T-cell (primary cell): ENCODE measurements at regions not wholly inside any gene's neighbourhood (a gene's known extent, or its start where the extent isn't known, plus 50 kb on each side); places are given as distances from the start of the nearest gene placed in this dataset.
A peak's percentile ranks its signal among the peaks of the same experiment; 100 is the strongest.
"Not testable (repeated sequence)": the region's sequence is repeated elsewhere in the genome, so short reads cannot be mapped to it uniquely, and the experiment has no call there.

ENCODE experiments used
- ATAC-seq, 4 experiments: fragments of 200-7000 bp in 3 of 4; fragments of 150-1000 bp in 1 of 4; cut with Tn5 transposase; replicated peaks in 1 of 4; 1 replicate in 3 of 4; 2 replicates in 1 of 4; pipeline ENCODE4 v1.10.0; 2021; ENCODE audit warnings: moderate library complexity in 3 of 4, mild to moderate bottlenecking in 2 of 4, moderate number of reproducible peaks in 1 of 4
- CTCF ChIA-PET, 2 donors: fragments of 300-600 bp; sonication (Branson Sonifier 250); formaldehyde crosslinking; loops; one replicate each; lab custom pipeline; 2022; ENCODE audit warnings: antibody characterized with exemption in 2 of 2; lab: Charles Lee
- POLR2A ChIA-PET, 2 donors: fragments of 300-600 bp; sonication (Branson Sonifier 250); formaldehyde crosslinking; loops; one replicate each; lab custom pipeline; 2022; ENCODE audit warnings: antibody characterized with exemption in 2 of 2; lab: Charles Lee
- DNase-seq, 35 experiments: peaks; one replicate each; pipeline versions ENCODE4 v3.0.0 to v3.0.0-alpha.2; 2013 to 2023
- H3K27ac ChIP-seq: one replicate; pipeline ENCODE4 v1.5.1; 2013; ENCODE audit warnings: low read length
- H3K27me3 ChIP-seq, 2 experiments: replicated peaks in 1 of 2; 1 replicate in 1 of 2; 2 replicates in 1 of 2; pipeline versions ENCODE4 v1.6.1 to v1.7.0; 2013; ENCODE audit warnings: low read length in 1 of 2, mixed read lengths in 1 of 2; ENCODE audit not compliant: control insufficient read depth in 2 of 2, insufficient read depth in 2 of 2; ENCODE audit errors: extremely low read depth in 1 of 2
- H3K36me3 ChIP-seq, 2 donors: 1 replicate in 1 of 2; 2 replicates in 1 of 2; pipeline versions ENCODE4 v1.6.1 to v1.7.0; 2013; ENCODE audit warnings: low read length in 1 of 2; ENCODE audit not compliant: control insufficient read depth in 2 of 2, insufficient read depth in 1 of 2; ENCODE audit errors: extremely low read depth in 1 of 2
- H3K4me1 ChIP-seq, 2 experiments: 1 replicate in 1 of 2; 2 replicates in 1 of 2; pipeline versions ENCODE4 v1.6.1 to v1.7.0; 2013; ENCODE audit warnings: low read length in 2 of 2, mixed read lengths in 1 of 2; ENCODE audit not compliant: insufficient read depth in 2 of 2, control insufficient read depth in 1 of 2; ENCODE audit errors: extremely low read depth in 1 of 2
- H3K4me3 ChIP-seq, 2 donors: 1 replicate in 1 of 2; 2 replicates in 1 of 2; pipeline versions ENCODE4 v1.5.1 to v1.7.0; 2013; ENCODE audit warnings: mild to moderate bottlenecking in 2 of 2, low read length in 1 of 2, moderate library complexity in 1 of 2; ENCODE audit not compliant: control insufficient read depth in 1 of 2; ENCODE audit errors: extremely low read depth in 1 of 2
- H3K9me3 ChIP-seq: 2 replicates; pipeline ENCODE4 v1.7.0; 2013
- H3K27ac Mint-ChIP-seq, 2 donors: one replicate each; pipeline ENCODE4 v1.8.0; 2020 to 2021; ENCODE audit warnings: mild to moderate bottlenecking in 2 of 2, mixed read lengths in 2 of 2
- H3K27me3 Mint-ChIP-seq, 2 donors: one replicate each; pipeline ENCODE4 v1.8.0; 2021 to 2022; ENCODE audit warnings: mixed read lengths in 2 of 2
- H3K36me3 Mint-ChIP-seq: one replicate; pipeline ENCODE4 v1.8.0; 2021; ENCODE audit warnings: mixed read lengths
- H3K4me1 Mint-ChIP-seq, 3 donors: one replicate each; pipeline ENCODE4 v1.8.0; 2020 to 2022; ENCODE audit warnings: mixed read lengths in 3 of 3, mild to moderate bottlenecking in 1 of 3
- H3K4me3 Mint-ChIP-seq, 3 donors: one replicate each; pipeline ENCODE4 v1.8.0; 2020 to 2022; ENCODE audit warnings: mild to moderate bottlenecking in 3 of 3, mixed read lengths in 3 of 3, moderate library complexity in 3 of 3
- H3K9me3 Mint-ChIP-seq, 3 donors: one replicate each; pipeline ENCODE4 v1.8.0; 2020 to 2022; ENCODE audit warnings: mixed read lengths in 3 of 3
- WGBS: methylation state at CpG from one replicate; pipeline ENCODE4 v1.1.5; 2013; ENCODE audit warnings: missing lambda C conversion rate; ENCODE audit not compliant: insufficient coverage; 5-methylcytosine and 5-hydroxymethylcytosine counted together

DNA sequence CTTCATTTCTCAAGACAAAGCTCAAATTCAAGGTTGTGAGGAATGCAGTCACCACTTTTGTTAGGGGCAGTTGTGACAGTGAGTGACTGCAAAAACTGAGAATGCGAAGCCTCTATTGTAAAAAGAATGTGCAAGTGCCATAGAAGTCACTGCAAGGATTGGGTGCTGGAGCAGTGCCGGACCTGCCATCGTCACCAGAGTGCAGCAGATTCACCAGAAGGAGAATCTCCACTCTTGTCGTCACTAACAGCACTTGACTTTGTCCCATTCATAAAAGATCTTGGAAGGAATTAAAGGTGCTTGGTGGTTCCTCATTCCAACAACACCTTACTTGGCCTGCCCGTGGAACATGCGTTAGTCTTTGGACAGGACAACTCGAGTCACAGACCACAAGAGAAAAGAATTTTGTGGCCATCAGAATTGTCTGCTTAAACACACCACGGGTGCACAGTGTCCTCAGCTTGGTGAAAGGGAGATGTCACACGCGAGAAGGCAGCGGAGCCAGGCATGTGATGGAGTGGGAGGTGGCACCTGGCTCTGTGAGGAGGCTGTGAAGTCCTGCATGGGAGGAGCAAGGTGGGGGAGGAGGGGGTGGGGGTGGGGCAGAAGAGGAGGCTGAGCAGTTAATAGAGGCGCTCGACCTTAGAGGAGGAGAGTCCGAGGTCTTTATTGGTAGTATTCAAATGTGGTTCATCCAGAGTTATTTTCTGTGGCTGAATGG lies 100.9 kb upstream of the SPDYE9 start:
- H3K9me3 Mint-ChIP-seq, H3K36me3 ChIP-seq, H3K27me3 ChIP-seq, H3K4me1 Mint-ChIP-seq, H3K4me3 Mint-ChIP-seq, POLR2A ChIA-PET, CTCF ChIA-PET, H3K4me1 ChIP-seq, DNase-seq, H3K27ac Mint-ChIP-seq, H3K4me3 ChIP-seq, H3K9me3 ChIP-seq, H3K36me3 Mint-ChIP-seq, H3K27ac ChIP-seq, H3K27me3 Mint-ChIP-seq: not testable (repeated sequence)
- ATAC-seq, result peak in 1 of 4 experiments; percentile 36
- WGBS, result no CpG with 5 or more reads among the region's 14 CpGs

DNA sequence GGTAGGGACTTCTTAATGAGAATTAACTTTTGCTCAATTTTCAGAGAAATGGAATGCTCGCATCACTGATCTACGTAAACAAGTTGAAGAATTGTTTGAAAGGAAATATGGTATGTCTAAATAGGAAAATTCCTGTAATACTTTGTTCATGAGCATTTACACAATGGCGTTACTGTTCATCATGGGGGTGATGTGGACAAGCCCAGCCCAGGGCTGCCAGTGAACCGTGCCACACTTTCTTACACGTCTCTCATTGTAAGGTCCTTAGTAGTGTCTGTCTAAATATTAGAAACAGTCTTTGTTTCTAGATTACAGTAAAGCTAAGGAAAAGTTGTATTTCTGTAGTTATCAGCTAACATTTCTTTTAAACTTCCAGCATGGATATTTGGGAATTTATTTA lies 91.0 kb upstream of the SPDYE9 start:
- H3K4me3 ChIP-seq, H3K9me3 Mint-ChIP-seq, H3K36me3 ChIP-seq, CTCF ChIA-PET, H3K4me1 Mint-ChIP-seq, H3K27ac ChIP-seq, H3K27me3 ChIP-seq, DNase-seq, H3K4me1 ChIP-seq, ATAC-seq, H3K27me3 Mint-ChIP-seq, H3K36me3 Mint-ChIP-seq, H3K4me3 Mint-ChIP-seq, H3K9me3 ChIP-seq, POLR2A ChIA-PET, H3K27ac Mint-ChIP-seq: not testable (repeated sequence)
- WGBS, result no CpG with 5 or more reads among the region's 5 CpGs

DNA sequence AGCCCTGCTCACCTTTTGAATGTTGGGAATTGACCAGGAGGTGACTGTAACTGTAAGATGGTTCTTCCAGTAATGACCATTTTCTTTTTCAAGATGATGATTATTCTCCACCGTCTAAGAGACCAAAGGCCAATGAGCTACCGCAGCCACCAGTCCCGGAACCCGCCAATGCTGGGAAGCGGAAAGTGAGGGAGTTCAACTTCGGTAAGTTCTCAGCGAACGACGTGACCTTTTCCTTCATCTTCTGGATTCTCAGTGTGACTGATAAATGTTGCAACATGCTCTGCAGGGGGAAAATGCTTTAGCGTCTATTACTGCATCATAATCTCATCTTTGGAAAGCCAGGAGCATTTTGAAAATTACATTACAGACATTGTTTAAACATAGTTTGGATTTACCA lies 89.5 kb upstream of the SPDYE9 start:
- H3K36me3 Mint-ChIP-seq, H3K27me3 ChIP-seq, H3K36me3 ChIP-seq, H3K27me3 Mint-ChIP-seq, H3K4me1 Mint-ChIP-seq, POLR2A ChIA-PET, H3K27ac ChIP-seq, DNase-seq, H3K4me3 ChIP-seq, H3K4me3 Mint-ChIP-seq, H3K27ac Mint-ChIP-seq, CTCF ChIA-PET, ATAC-seq, H3K9me3 Mint-ChIP-seq, H3K4me1 ChIP-seq, H3K9me3 ChIP-seq: not testable (repeated sequence)
- WGBS, result no CpG with 5 or more reads among the region's 10 CpGs

DNA sequence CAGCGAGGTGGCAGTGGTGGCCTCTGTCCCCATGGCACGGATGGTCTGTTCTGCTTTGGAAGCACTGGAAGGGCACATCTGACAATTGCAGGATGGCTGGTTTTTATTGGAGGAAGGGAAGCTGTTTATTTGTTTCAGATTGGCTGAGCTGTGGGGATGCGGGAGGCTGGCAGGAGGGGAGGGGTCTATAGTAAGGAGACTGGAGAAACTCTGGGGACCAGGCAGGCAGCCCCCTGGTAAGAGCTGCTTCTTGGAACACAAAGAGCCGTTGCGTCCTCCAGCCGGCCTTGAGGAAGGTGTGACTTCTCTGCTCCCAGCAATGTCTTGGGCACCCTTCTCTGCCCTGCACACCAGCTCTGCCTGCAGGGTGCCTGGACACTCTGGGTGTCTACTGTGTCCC lies 85.1 kb upstream of the SPDYE9 start:
- H3K4me3 ChIP-seq, H3K27ac ChIP-seq, POLR2A ChIA-PET, H3K4me3 Mint-ChIP-seq, H3K36me3 ChIP-seq, H3K27me3 ChIP-seq, ATAC-seq, DNase-seq, H3K4me1 Mint-ChIP-seq, H3K36me3 Mint-ChIP-seq, H3K9me3 Mint-ChIP-seq, H3K27ac Mint-ChIP-seq, CTCF ChIA-PET, H3K9me3 ChIP-seq, H3K27me3 Mint-ChIP-seq, H3K4me1 ChIP-seq: not testable (repeated sequence)
- no CpG with 5 or more reads among the region's 6 CpGs for WGBS

DNA sequence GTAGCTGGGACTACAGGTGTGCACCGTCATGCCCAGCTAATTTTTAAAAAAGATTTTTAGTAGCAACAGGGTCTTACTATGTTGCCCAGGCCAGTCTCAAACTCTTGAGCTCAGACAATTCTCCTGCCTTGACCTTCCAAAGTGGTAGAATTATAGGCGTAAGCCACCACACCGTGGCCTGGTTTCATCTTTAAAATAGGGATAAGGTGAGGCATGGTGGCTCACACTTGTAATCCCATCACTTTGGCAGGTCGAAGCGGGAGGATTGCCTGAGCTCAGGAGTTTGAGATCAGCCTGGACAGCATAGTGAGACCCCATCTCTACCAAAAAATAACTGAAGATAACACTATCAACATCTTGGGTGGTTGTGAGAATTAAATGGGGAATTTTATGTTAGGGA lies 84.6 kb upstream of the SPDYE9 start:
- H3K36me3 Mint-ChIP-seq, H3K9me3 Mint-ChIP-seq, H3K36me3 ChIP-seq, H3K4me3 Mint-ChIP-seq, CTCF ChIA-PET, H3K4me1 Mint-ChIP-seq, ATAC-seq, H3K4me1 ChIP-seq, H3K27me3 ChIP-seq, H3K4me3 ChIP-seq, H3K27me3 Mint-ChIP-seq, H3K27ac Mint-ChIP-seq, POLR2A ChIA-PET, DNase-seq, H3K27ac ChIP-seq, H3K9me3 ChIP-seq: not testable (repeated sequence)
- 93% methylated on average over 2 of the region's 5 CpGs for WGBS

DNA sequence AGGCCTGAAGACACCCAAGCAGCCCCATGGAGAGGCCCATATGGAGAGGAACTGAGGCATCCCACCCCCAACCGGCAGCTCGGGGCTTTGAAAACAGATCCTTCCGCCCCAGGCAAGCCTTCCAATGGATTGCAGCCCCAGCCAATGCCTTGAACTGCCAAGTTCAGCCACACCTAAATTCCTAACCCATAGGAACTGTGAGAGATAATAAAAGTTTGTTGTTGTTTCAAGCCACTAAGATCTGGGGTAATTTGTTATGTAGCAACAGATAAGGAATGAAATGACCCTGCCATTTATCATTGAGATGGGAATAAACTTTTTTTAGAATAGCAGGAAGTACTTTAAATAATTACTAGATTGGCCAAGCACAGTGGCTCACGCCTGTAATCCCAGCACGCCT lies 80.3 kb upstream of the SPDYE9 start:
- CTCF ChIA-PET, H3K4me3 ChIP-seq, H3K4me1 Mint-ChIP-seq, H3K27me3 ChIP-seq, H3K4me3 Mint-ChIP-seq, H3K36me3 ChIP-seq, H3K27ac ChIP-seq, POLR2A ChIA-PET, ATAC-seq, H3K4me1 ChIP-seq, DNase-seq, H3K9me3 ChIP-seq, H3K27ac Mint-ChIP-seq, H3K36me3 Mint-ChIP-seq, H3K9me3 Mint-ChIP-seq, H3K27me3 Mint-ChIP-seq: not testable (repeated sequence)
- WGBS, result no CpG with 5 or more reads among the region's 5 CpGs

DNA sequence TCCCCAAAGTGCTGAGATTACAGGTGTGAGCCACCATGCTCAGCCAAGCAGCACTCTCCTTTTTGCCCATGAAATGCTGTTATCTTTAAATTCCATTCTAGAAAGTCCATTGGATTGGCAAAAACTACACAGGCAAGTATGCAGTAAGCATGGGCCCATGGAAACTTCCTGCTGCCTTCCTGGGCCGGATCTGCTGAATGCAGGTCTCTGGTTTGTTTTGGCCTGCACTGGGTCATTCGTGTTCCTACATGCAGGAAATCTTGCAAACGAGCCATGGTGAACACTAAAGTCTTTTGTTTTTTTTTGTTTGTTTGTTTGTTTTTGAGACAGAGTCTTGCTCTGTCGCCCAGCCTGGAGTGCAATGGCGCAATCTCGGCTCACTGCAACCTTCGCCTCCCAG lies 76.8 kb upstream of the SPDYE9 start:
- H3K27me3 Mint-ChIP-seq, H3K27ac ChIP-seq, H3K9me3 ChIP-seq, POLR2A ChIA-PET, H3K4me1 Mint-ChIP-seq, H3K9me3 Mint-ChIP-seq, CTCF ChIA-PET, H3K27me3 ChIP-seq, H3K27ac Mint-ChIP-seq, DNase-seq, ATAC-seq, H3K4me3 Mint-ChIP-seq, H3K36me3 Mint-ChIP-seq, H3K4me1 ChIP-seq, H3K36me3 ChIP-seq, H3K4me3 ChIP-seq: not testable (repeated sequence)
- no CpG with 5 or more reads among the region's 7 CpGs for WGBS
